ENCODE measurements at regions not wholly inside any gene's neighbourhood (a gene's known extent, or its start where the extent isn't known, plus 50 kb on each side); places are given as distances from the start of the nearest gene placed in this dataset.
"Not testable (repeated sequence)": the region's sequence is repeated elsewhere in the genome, so short reads cannot be mapped to it uniquely, and the experiment has no call there.

DNA sequence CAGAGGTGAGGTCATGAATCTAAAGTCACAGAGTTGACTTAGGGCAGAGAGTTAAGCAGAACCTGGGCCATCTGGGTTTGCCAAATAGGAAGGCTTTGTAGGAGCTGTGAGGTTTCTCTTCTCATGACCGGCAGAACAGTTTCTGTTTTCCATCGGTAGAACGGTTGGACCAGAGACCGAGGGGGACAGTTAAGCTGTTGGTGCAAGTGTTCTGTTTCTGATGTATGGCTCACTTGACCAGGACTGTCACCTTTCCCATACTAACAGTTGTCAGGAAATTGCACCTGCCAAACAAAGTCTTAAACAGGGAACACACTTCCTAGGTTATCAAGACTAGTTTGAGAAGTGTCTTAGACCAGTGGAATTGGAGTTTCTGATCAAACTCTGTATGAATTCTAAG, 158.3 kb downstream of the PDCD6IP start:
- no peak for DNase-seq (ENCODE audit: low spot score)

DNA sequence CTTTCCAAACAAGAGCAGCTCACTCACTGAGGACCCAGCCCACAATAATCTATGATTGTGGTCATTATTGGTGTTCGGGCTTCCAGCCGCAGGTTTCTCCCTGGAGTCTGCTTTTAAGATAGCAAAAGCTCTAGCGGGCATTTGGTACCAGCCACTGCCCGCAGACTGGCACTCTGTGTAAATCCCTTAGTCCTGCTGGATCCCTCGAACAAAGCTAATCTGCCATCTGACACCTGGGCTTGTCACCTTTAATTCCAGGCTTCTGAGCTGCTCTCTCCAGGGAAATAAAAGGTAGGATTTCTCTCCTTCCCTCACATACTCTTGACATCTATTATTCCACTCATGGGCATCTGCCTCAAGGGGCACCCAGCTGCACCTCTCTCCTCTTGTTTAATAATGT, 158.7 kb downstream of the PDCD6IP start:
- no peak for DNase-seq (ENCODE audit: low spot score)

DNA sequence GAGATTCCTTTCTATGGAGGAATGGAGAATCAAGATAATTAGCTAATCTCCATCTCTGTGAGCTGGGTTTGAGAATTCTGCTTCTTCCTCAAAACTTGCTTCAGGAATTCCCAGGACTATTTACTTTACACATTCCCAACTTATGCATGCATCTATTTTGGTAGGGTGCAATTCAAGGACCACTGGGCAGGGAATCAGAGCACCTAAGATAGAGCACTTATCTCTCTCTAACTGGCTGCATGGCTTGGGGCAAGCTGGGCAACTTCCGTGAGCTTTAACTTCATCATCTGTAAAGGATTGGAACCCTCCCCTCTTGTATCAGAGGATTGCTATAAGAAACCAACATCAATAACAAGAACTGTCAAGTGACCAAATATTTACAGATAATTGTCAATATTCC, 160.2 kb downstream of the PDCD6IP start:
- DNase-seq (ENCODE audit: low spot score): no peak

DNA sequence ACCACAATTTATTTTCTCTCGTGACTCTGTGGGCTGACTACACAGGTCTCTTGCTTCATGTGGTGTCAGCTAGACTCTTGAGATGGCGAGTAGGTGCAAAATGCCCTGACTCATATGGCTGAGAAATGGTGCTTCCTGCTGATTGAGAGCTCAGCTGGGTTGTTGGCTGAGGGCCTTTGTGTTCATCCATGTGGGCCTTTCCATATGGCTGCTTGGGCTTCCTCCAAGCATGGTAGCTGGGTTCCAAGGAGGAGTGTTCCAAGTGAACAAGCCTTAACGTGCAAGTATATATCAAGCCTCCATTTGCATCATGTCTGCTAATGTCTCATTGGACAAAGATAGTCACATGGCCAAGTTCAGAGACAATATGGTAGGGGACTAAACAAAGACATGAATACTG, 164.0 kb downstream of the PDCD6IP start:
- DNase-seq (ENCODE audit: low spot score): no peak

DNA sequence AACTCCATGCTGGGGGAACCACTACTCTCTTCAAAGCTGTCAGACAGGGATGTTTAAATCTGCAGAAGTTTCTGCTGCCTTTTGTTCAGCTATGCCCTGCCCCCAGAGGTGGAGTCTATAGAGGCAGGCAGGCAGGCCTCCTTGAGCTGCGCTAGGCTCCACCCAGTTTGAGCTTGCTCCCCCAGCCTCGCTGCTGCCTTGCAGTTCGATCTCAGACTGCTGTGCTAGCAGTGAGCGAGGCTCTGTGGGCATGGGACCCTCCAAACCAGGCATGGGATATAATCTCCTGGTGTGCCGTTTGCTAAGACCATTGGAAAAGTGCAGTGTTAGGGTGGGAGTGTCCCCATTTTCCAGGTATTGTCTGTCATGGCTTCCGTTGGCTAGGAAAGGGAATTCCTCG, 171.8 kb downstream of the PDCD6IP start:
- not testable (repeated sequence) for DNase-seq (ENCODE audit: low spot score)

DNA sequence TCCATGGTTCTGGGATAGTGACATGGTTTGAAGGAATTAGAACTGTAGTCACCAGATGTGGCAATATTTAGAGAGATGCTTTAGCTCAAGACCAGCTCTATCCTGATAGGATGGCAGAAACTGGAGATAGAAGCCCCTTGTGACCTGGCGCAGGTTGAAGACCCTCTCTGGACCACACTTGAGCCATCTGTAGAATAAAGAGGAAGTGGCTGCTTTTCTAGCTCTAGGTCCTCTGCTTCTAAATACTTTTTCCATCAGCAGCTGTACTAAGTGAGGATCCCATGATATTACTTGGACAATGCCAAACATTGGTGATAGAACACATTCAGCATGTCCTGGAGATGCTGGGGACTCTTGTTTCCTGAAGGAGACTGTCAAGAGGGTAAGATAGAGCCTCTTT, 172.6 kb downstream of the PDCD6IP start:
- DNase-seq (ENCODE audit: low spot score): no peak

DNA sequence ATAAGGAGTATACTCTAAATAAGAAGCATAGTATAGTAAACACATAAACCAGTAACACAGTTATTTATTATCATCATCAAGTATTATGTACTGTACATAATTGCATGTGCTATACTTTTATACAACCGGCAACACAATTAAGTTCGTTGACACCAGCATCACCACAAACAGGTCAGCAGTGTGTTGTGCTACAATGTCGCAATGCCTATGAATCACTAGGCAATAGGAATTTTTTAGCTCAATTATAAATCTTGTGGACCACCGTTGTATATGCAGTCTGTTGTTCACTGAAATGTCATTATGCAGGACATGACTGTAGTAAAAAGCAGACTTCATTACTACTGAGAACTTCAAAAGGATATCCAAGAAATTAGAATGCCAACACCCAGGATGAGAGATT, 177.0 kb downstream of the PDCD6IP start:
- no peak for DNase-seq (ENCODE audit: low spot score)

DNA sequence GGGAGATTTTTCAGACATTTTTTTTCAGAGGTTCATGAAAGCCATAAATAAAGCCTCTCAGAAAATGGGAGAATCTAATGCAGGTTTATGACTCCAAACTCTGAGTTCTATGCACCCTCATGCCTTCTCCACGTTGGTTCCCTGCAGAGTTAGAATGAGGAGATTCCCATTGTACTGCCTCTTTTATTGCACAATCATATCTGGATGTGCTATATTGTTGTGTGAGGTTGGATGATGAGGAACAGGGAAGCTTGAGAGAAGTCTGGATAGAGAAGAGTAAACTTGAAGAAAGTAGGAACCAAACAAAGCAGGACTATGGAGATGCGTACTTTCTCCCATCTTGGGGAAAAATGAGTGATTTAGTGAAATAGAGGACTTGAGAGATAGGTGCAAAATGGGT, 178.8 kb downstream of the PDCD6IP start:
- no peak for DNase-seq (ENCODE audit: low spot score)

DNA sequence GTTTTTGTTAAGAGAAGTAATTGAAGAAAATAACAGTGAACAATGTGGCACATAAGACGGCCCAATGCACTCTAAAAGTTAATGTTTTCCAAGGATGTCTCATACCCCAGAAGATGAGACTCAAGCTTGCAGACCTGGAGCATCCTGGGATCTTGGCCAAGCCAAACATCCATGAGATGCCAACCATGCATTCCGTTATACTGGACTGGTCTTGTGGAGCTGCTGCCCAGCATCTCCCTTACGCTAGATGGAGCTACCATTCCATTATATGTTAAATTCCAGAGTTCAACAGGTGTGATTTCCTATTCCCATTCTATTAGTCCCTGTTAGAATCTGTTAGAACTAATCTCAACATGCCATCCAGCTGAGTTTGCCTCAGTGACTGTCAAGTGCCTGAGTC, 181.8 kb downstream of the PDCD6IP start:
- no peak for DNase-seq (ENCODE audit: low spot score)

DNA sequence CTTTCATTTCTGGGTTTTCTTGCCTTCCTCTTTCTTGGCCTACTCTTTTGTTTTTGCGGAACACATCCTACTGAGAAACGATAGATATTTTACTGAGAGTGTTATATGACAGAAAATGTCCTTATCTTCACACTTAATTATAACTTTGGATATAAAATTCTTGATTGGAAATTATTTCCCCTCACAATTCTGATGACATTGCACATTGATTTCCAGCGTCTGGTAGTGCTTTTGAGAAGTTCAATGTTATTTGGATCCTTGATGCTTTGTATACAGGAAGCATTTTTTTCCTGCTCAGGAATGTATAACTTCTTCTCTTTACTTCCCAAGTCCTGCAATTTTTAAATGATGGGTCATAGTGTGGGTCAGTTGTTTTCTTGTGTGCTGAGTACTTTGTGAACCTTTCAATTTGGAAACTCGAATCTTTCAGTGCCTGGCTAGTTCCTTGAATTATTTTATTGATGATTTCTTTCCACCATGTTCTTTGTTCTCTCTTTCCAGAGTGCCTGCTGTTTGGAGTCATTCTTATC, 183.9 kb downstream of the PDCD6IP start:
- no peak for DNase-seq (ENCODE audit: low spot score)

DNA sequence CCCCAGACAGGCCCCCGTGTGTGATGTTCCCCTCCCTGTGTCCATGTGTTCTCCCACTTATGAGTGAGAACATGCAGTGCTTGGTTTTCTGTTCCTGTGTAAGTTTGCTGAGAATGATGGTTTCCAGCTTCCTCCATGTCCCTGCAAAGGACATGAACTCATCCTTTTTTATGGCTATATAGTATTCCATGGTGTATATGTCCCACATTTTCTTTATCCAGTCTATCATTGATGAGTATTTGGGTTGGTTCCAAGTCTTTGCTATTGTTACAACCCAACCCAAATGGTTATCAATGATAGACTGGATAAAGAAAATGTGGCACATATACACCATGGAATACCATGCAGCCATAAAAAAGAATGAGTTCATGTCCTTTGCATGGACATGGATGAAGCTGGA, 184.5 kb downstream of the PDCD6IP start:
- not testable (repeated sequence) for DNase-seq (ENCODE audit: low spot score)

DNA sequence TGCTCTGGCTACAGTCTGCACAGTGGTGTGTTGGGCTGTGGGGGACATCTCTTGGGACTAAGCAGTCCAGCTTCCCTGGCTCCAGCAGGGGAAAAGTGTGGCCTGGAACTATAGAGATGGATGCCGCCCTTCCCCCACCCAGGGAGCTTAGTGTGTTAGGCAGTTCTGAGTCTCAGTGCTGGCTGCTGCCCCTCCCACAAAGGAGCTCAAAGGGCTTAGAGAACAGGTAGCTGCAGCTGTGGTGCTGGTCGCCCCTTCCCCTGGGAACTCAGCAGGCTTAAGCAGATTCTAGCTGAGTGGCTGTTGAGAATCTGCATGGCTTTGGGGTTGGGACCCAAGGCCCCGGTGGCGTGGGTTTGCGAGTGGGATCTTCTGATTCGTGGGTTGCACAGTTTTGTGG, 190.8 kb downstream of the PDCD6IP start:
- DNase-seq (ENCODE audit: low spot score): no peak

DNA sequence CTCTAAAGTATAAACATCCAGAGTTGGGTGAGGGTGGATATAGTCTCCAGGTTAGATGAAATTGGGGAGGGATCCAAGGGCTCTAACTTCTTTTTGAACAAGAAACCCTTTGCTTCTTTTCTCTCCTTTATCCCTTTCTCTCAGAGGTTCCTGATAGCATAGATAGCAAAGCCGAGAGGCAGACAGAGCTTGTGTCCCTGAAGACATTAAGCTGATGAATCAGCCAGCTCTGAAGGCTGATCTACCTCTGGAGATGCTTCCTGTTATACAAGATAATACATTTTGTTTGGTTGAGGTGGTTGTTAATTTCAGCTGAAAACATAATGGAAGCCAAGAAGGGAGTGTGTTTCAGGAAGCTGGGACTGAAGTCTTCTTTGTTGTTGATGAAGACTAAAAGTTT, 193.2 kb downstream of the PDCD6IP start:
- DNase-seq (ENCODE audit: low spot score): no peak

DNA sequence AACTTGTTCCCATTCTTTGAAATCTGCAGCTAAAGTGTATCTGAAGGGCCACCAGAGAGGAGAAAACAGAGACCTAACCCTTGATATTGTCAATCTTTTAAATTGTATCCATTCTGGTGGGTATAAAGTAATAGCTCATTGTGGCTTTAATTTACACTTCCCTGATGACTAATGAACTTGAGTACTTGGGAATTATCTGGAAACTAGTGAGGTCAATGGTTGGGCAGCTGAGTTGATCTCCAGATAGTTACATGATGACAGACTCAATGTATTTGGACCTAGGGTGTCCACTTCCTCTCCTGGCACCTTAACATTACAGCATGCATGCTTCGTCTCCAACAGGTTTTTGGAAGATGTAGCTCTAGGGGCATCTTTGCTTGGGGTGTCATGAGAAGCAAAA, 195.2 kb downstream of the PDCD6IP start:
- no peak for DNase-seq (ENCODE audit: low spot score)

DNA sequence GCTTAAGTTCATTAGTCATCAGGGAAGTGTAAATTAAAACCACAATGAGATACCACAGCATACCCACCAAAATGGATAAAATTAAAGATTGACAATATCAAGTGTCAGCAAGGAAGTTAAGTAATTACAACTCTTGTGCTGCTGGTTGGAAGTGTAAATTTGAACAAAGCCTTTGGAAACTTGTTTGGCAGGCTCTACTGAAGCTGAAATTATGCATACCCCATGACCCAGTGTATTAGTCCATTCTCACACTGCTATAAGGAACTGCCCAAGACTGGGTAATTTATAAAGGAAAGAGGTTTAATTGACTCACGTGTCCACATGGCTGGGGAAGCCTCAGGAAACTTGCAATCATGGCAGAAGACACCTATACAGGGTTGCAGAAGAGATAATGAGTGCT, 196.1 kb downstream of the PDCD6IP start:
- DNase-seq (ENCODE audit: low spot score): no peak

DNA sequence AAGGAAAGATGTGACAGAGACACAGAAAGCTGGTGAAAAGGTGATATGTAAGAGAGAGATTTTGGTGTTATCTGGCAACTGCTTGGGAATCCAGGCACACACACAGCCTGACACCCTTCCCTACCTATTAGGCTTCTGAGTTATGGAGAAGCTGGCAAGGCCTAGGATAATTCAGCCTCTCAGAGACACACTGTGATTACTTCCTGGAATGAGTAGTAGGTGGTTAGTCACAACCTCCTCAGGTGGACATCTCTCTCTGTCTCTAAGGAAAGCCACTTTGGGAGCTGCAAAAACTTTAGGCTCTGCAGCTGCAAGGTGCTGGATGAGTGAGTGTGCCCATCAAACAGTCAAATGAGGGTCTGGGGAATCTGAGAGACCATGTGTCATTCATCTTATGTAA, 201.9 kb downstream of the PDCD6IP start:
- no peak for DNase-seq (ENCODE audit: low spot score)

DNA sequence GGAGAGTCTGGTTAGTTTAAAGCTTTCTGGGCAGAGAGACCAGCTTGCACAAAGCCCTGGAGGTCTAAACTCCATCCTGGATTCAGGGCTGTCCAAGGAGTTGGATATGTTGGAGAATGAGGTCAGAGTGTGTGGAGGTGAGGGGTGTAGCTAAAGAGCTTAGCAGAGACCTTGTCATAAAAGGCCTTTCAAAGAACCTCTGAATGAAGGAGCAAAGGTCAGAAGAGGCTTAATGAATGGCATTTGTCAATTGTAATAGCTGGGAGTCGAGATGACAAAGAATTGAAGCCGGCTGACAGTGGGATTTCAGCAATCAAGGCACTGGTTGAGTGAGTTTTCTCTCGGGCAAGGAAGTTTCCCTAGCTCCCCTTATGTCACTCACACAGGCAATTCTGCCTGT, 202.6 kb downstream of the PDCD6IP start:
- DNase-seq (ENCODE audit: low spot score): no peak

DNA sequence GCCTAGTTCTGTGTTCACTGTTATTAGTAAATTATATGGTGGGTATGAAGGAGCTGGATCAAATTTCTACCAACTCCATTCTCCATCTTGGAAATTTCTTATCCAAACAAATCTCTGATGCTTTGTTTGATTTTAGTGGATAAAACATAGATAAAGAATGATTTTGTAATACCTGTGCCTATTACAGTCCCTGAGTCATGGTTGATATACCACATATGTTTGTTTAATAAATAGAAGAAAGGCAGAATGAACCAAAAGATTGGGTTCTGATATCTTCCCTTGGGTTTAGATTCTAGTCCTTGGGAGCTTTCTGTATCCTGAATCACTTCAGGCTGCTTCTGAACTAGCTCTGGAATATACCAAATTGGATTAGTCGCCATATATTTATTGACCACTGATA, 203.6 kb downstream of the PDCD6IP start:
- DNase-seq (ENCODE audit: low spot score): no peak

DNA sequence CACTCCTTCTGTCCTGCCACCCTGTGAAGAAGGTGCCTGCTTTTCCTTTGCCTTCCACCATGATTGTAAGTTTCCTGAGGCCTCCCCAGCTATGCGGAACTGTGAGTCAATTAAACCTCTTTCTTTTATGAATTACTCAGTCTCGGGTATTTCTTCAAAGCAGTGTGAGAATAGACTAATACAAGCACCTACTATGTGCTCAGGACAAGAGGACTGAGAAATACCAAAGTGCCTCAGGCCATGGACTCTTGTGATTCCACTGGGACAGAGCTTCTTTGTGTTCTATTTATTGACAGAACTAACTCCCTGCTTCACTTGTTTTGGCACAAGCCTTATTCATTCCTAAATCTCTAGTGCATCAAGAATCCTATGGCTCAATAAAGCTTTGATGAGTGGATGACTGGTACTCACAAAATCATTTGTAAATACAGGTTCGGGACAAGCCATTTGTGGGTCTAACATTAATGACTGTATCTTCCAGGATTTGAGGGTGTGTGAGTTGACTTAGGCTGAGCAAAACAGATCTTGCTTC, 204.2 kb downstream of the PDCD6IP start:
- DNase-seq (ENCODE audit: low spot score): no peak

DNA sequence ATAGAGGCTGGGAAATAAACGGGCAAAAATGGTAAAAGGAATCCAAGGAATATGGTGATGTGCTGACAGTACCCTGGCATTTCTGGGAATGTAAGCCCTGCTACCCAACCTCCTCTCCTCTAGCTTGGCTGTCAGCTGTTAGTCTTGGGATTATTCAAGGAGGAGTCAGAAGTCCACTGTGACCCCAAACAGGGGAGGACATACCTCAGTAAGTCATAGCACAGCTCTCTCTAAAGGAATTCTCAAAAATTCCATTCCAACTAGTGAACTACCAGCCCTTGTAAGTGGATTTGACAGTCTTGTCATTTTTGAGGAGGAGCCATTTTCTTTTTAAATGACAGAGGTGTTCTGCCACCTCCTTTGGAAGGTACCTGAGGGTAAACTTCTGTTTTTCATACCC, 207.5 kb downstream of the PDCD6IP start:
- DNase-seq (ENCODE audit: low spot score): no peak

DNA sequence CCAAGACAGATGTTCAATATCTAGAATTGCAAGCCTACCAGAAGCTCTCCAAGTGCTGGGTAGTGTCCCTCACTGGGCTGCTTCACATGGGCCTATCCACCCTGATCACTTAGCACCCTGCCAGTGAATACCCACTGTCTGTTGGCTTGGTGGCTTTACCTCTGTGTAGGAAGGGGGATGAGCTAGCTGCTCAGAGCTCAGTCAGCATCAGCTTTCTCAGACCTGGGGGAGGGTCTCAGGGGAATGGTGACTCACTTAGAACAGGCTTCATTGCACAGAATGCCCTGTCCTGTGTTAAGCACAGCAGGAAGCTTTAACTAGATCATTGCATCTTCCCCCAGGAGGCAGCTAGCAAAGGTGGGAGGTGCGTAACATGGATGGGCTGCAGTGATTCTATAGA, 209.8 kb downstream of the PDCD6IP start:
- no peak for DNase-seq (ENCODE audit: low spot score)

DNA sequence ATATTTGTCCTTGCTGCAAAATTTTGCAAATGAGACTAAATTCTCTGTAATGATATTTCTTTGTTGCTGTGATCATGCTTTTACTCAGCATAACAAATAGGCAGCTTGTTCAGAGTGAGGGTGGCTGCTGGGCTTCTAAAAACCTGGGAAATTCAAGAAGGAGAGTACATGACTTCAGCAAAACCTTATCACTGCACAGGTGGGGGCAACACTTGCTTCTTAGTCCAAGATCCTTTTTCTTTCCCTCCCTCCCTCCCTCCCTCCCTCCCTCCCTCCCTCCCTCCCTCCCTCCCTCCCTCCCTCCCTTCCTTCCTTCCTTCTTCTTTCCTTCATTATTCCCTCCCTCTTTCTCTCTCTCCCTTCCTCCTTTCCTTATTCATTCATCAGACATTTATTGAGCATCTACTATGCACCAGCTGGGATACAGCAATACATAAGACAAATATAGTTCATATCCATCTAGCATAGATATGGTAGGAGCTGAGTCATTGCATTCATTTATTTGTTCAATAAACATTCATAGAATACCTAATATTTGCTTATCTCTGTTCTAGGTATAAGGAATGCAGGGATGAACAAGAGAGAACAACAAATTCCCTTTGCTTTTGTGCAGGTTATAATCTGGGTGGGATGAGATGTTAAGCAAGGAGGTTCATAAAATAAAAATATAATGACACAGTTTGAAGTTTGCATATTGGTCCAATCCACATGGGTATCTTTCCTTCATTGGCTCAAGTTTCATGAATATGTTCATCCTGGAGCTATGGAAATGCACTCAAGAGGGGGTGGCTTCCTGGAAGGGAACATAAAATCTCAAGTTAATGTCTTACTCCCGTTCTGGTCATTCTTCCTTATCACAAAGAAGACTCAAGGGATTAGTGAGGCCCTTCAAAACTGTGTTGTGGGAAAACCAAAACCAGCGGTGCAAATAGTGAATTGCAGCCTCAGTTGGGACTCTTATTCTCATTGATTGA, 210.7 kb downstream of the PDCD6IP start:
- no peak for DNase-seq (ENCODE audit: low spot score)

All from ureter (tissue), 1 donor.